Psoas muscle (tissue), 7 donors: ENCODE measurements at regions not wholly inside any gene's neighbourhood (a gene's known extent, or its start where the extent isn't known, plus 50 kb on each side); places are given as distances from the start of the nearest gene placed in this dataset.
"Not testable (repeated sequence)": the region's sequence is repeated elsewhere in the genome, so short reads cannot be mapped to it uniquely, and the experiment has no call there.

Experiments
- ATAC-seq, 4 donors: fragments of 200-7000 bp; cut with Tn5 transposase; one replicate each; pipeline ENCODE4 v1.9.1; 2020; ENCODE audit warnings: moderate library complexity in 3 of 4, mild to moderate bottlenecking in 2 of 4
- DNase-seq, 2 donors: peaks; one replicate each; pipeline ENCODE4 v3.0.0-alpha.2; 2020
- H3K27ac ChIP-seq: fragments of 200-600 bp; one replicate; pipeline ENCODE4 v1.8.0; 2022
- H3K27me3 ChIP-seq, 3 donors: fragments of 200-600 bp in 1 of 3; one replicate each; pipeline versions ENCODE4 v1.6.1 to v1.8.0; 2013 to 2022; ENCODE audit warnings: low read length in 2 of 3, mild to moderate bottlenecking in 2 of 3, moderate library complexity in 1 of 3; ENCODE audit not compliant: insufficient read depth in 3 of 3
- H3K36me3 ChIP-seq, 2 donors: fragments of 200-600 bp in 1 of 2; one replicate each; pipeline versions ENCODE4 v1.6.1 to v1.8.0; 2013 to 2022; ENCODE audit warnings: low read depth in 1 of 2, mild to moderate bottlenecking in 1 of 2, moderate library complexity in 1 of 2; ENCODE audit not compliant: insufficient read depth in 1 of 2
- H3K4me1 ChIP-seq: fragments of 200-600 bp; one replicate; pipeline ENCODE4 v1.8.0; 2022
- H3K4me3 ChIP-seq: fragments of 200-600 bp; one replicate; pipeline ENCODE4 v1.8.0; 2022; ENCODE audit warnings: mild to moderate bottlenecking
- H3K9me3 ChIP-seq: fragments of 200-600 bp; one replicate; pipeline ENCODE4 v1.8.0; 2022
- WGBS, 3 donors: extraction: QIAGEN DNeasy Blood & Tissue Kit; methylation state at CpG; one replicate each; pipeline versions ENCODE4 v1.1.6 to v1.1.7; 2013; 5-methylcytosine and 5-hydroxymethylcytosine counted together
- intact Hi-C, 2 donors: fragments of 100-400 bp; cut with DNase I; formaldehyde crosslinking; loops; one replicate each; pipeline versions ENCODE4 v1.11.0 to v1.14.2; 2022
- TF ChIP-seq, protein P1 (sequence below): fragments of 200-600 bp; IDR thresholded peaks from one replicate; pipeline ENCODE4 v1.8.0; 2022; ENCODE audit warnings: antibody characterized with exemption
- donor health status: healthy with polysubstance abuse.
- donor health status: DM: no; HTN: no; CAD: no; lungs with moderate emphysema.
- donor health status: Bipolar disorder and iron deficiency.
- donor health status: healthy.
- donor health status: DM: yes; HTN: yes; CAD: no.
- donor health status: DM: no; HTN: no; CAD: no.
- donor health status: DM: yes; HTN: yes; CAD: no.

DNA sequence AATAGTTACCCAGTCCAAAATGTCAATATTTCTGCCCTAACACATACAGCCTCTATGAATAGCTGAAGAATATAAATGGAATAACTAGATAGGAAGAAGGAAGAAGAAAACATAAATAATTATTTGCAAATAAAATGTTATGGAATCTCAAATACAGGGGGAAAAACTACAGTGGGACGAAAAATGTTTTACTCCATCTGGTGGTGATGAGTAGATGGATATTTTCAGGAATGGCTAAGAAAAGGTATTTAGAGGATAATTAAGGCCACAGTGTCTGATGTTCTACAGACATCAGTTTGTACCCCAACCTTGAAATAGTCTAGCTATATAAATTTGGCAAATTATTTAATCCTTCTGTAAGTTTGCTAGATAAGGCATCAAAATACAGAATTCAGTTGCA, 178.1 kb upstream of the FSHR start:
- TF ChIP-seq, protein P1, sequence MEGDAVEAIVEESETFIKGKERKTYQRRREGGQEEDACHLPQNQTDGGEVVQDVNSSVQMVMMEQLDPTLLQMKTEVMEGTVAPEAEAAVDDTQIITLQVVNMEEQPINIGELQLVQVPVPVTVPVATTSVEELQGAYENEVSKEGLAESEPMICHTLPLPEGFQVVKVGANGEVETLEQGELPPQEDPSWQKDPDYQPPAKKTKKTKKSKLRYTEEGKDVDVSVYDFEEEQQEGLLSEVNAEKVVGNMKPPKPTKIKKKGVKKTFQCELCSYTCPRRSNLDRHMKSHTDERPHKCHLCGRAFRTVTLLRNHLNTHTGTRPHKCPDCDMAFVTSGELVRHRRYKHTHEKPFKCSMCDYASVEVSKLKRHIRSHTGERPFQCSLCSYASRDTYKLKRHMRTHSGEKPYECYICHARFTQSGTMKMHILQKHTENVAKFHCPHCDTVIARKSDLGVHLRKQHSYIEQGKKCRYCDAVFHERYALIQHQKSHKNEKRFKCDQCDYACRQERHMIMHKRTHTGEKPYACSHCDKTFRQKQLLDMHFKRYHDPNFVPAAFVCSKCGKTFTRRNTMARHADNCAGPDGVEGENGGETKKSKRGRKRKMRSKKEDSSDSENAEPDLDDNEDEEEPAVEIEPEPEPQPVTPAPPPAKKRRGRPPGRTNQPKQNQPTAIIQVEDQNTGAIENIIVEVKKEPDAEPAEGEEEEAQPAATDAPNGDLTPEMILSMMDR = no peak
- DNase-seq (no peak), ATAC-seq (no peak)
- Histone ChIP-seq H3K27me3 (no peaks in the 10 kb centered on the region), H3K4me1 (no peaks in the 10 kb centered on the region), H3K27ac (no peak overlapping the region), H3K4me3 (no peak overlapping the region), H3K36me3 (no peaks in the 10 kb centered on the region), H3K9me3 (no peaks in the 10 kb centered on the region)
- intact Hi-C loops = no loop called here
- 80 to 90% (median 82%) methylated on average over 1 of the region's 1 CpG for WGBS, 3 donors

GRCh38 chr2:49318531-49318930, 164.2 kb upstream of the FSHR start:
- H3K4me1 ChIP-seq = no peaks in the 10 kb centered on the region
- DNase-seq (no peak), ATAC-seq (no peak)
- no peaks in the 10 kb centered on the region for H3K27me3 ChIP-seq
- H3K27ac ChIP-seq = no peak overlapping the region
- TF ChIP-seq, protein P1 = no peak
- no peak overlapping the region for H3K4me3 ChIP-seq
- 24 to 41% (median 31%) methylated on average over 1 of the region's 1 CpG for WGBS, 3 donors
- intact Hi-C loops = no loop called here
- no peaks in the 10 kb centered on the region for H3K36me3 ChIP-seq
- H3K9me3 ChIP-seq = no peaks in the 10 kb centered on the region

- Histone ChIP-seq H3K27ac (no peak overlapping the region), H3K4me1 (no peaks in the 10 kb centered on the region), H3K36me3 (no peaks in the 10 kb centered on the region), H3K4me3 (no peak overlapping the region), H3K27me3 (no peaks in the 10 kb centered on the region), H3K9me3 (no peaks in the 10 kb centered on the region)
- ATAC-seq = no peak
- intact Hi-C loops = no loop called here
- WGBS, 3 donors = 46 to 53% (median 46%) methylated on average over 3 of the region's 3 CpGs
- DNase-seq = no peak
- TF ChIP-seq, protein P1 = no peak
Measured at GRCh38 chr2:49309461-49309860, 155.1 kb upstream of the FSHR start.

- TF ChIP-seq, protein P1 = no peak
- 52 to 62% (median 57%) methylated on average over 3 of the region's 3 CpGs for WGBS, 3 donors
- intact Hi-C loops = no loop called here
Measured at GRCh38 chr2:49306925-49307324, 152.6 kb upstream of the FSHR start.

DNA sequence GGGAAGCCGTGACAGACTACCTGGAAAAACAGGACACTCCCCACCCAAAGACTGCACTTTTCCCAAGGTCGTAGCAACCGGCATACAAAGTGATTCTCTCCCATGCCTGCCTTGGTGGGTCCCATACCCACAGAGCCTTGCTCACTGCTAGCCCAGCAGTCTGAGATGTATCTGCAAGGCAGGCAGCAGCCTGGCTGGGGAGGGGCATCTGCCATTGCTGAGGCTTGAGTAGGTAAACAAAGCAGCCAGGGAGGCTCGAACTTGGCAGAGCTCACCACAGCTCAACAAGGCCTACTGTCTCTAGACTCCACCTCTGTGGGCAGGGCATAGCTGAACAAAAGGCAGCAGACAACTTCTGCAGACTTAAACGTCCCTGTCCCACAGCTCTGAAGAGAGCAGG, 144.4 kb upstream of the FSHR start:
- H3K4me3 ChIP-seq, ATAC-seq, H3K9me3 ChIP-seq, intact Hi-C loops, H3K27ac ChIP-seq, DNase-seq, H3K36me3 ChIP-seq, H3K27me3 ChIP-seq, H3K4me1 ChIP-seq: not testable (repeated sequence)
- 67 to 78% (median 76%) methylated on average over 5 of the region's 5 CpGs for WGBS, 3 donors

More at GRCh38 chr2:49306925-49307324, 152.6 kb upstream of the FSHR start:
- H3K4me1 ChIP-seq = no peaks in the 10 kb centered on the region
- DNase-seq = no peak
- no peak for ATAC-seq
- no peaks in the 10 kb centered on the region for H3K27me3 ChIP-seq
- H3K9me3 ChIP-seq = no peaks in the 10 kb centered on the region
- no peak overlapping the region for H3K27ac ChIP-seq
- H3K4me3 ChIP-seq = no peak overlapping the region
- no peaks in the 10 kb centered on the region for H3K36me3 ChIP-seq
